ENCODE measurements at regions not wholly inside any gene's neighbourhood (a gene's known extent, or its start where the extent isn't known, plus 50 kb on each side); places are given as distances from the start of the nearest gene placed in this dataset.

DNA sequence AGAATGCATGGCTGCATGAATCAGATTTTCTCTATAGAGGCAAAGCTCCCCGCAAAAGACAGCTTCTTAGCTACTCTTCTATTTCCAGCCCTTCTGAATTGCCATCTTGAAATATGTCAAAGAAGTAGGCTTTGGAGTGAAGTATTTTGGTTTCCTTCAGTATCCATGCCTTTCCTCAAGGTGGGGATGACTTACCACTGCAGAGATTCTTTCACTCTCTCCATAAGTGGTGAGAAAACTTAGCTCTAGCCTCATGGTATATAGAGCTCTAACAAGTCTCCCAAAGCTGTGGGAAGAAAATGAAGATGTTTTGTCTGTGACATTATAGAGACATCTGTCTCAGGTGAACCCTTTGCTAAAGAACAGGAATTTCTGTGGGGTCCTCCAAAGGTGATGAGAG, 89.6 kb upstream of the ITGB1 start:
- Histone ChIP-seq H3K27ac (no peak overlapping the region), H3K4me3 (no peak overlapping the region), H3K36me3 (no peaks in the 10 kb centered on the region), H3K9me3 (peaks cover 0 to 3% (median 0%) of the 10 kb centered on the region in 11 donors), H3K27me3 (no peaks in the 10 kb centered on the region), H3K4me1 (no peaks in the 10 kb centered on the region)
- ATAC-seq (no peak), DNase-seq (no peak)
- WGBS, 2 donors: 96 to 97% methylated on average over 1 of the region's 1 CpG
- TF ChIP-seq, protein P1, sequence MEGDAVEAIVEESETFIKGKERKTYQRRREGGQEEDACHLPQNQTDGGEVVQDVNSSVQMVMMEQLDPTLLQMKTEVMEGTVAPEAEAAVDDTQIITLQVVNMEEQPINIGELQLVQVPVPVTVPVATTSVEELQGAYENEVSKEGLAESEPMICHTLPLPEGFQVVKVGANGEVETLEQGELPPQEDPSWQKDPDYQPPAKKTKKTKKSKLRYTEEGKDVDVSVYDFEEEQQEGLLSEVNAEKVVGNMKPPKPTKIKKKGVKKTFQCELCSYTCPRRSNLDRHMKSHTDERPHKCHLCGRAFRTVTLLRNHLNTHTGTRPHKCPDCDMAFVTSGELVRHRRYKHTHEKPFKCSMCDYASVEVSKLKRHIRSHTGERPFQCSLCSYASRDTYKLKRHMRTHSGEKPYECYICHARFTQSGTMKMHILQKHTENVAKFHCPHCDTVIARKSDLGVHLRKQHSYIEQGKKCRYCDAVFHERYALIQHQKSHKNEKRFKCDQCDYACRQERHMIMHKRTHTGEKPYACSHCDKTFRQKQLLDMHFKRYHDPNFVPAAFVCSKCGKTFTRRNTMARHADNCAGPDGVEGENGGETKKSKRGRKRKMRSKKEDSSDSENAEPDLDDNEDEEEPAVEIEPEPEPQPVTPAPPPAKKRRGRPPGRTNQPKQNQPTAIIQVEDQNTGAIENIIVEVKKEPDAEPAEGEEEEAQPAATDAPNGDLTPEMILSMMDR (IDR thresholded peaks at IDR 0.05): no peak
- intact Hi-C loops (cut with DNase I): no loop called here

DNA sequence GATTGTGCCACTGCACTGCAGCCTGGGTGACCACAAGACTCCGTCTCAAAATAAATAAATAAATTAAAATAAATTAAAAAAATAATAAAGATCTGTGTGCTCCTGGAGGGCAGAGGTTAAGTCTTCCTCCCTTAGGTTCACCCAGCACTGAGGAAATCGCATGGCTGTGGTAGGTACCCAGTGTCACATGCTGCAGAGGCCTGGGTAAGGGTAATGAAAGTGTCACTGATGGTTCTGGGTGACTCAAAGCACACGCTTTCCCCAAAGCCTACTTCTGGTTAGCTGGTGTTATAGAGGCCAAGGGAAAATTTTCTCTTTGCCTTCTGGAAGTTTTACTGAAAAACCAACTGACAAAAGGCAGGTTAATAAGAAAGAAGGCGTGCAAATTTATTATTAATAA, 88.8 kb upstream of the ITGB1 start:
- DNase-seq (no peak), ATAC-seq (no peak)
- Histone ChIP-seq H3K27ac (no peak overlapping the region), H3K36me3 (no peaks in the 10 kb centered on the region), H3K27me3 (no peaks in the 10 kb centered on the region), H3K4me3 (no peak overlapping the region), H3K9me3 (peaks cover 0 to 3% (median 0%) of the 10 kb centered on the region in 11 donors), H3K4me1 (no peaks in the 10 kb centered on the region)
- intact Hi-C loops (cut with DNase I): no loop called here
- 95 to 97% methylated on average over 4 of the region's 4 CpGs for WGBS, 2 donors
- TF ChIP-seq, protein P1 (IDR thresholded peaks at IDR 0.05): no peak

DNA sequence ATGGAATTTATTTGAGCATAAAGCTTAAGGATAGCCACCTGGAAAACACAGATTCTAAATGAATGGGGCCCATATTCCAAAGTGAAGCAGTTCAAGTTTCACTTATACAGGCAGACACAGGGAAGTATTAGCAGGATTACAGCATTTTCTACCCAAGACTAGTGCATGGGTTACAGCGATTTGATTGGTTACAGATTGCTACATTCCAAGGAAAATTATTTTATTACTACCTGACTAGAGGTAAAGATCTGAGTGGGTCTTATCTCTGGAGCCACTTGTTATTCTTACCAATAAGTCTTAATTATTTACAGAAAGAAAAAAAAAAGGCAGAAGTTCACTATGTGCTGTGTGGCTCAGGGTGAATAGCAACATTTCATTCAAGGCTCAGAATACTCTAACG, 87.4 kb upstream of the ITGB1 start:
- 95 to 98% methylated on average over 2 of the region's 2 CpGs for WGBS, 2 donors
- TF ChIP-seq, protein P1 (IDR thresholded peaks at IDR 0.05): no peak
- ATAC-seq (no peak), DNase-seq (no peak)
- intact Hi-C loops (cut with DNase I): no loop called here
- no peaks in the 10 kb centered on the region for H3K36me3 ChIP-seq
- no peaks in the 10 kb centered on the region for H3K27me3 ChIP-seq
- H3K4me1 ChIP-seq: no peaks in the 10 kb centered on the region
- no peak overlapping the region for H3K27ac ChIP-seq
- H3K4me3 ChIP-seq: no peak overlapping the region
- H3K9me3 ChIP-seq: peaks cover 0 to 3% (median 0%) of the 10 kb centered on the region in 11 donors

DNA sequence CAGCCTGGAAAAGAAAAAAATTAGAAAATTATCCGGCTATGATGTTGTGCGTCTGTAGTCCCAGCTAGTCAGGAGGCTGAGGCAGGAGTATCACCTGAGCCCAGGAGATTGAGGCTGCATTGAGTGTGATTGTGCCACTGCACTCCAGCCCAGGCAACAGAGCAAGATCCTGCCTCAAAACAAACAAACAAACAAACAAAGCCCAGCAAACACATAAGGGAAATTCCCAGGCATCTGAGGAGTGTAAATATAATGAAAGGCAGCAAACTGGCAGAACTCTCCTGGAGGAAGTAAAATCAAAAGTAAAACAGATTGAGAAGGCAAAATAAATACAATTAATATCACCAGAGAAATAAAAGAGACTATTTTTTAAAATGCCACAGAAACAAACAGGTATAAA, 84.5 kb upstream of the ITGB1 start:
- no peaks in the 10 kb centered on the region for H3K9me3 ChIP-seq
- H3K36me3 ChIP-seq: no peaks in the 10 kb centered on the region
- ATAC-seq (no peak), DNase-seq (no peak)
- H3K4me3 ChIP-seq: no peak overlapping the region
- WGBS, 2 donors: 89 to 95% methylated on average over 2 of the region's 2 CpGs
- no peak overlapping the region for H3K27ac ChIP-seq
- H3K27me3 ChIP-seq: no peaks in the 10 kb centered on the region
- intact Hi-C loops (cut with DNase I): no loop called here
- TF ChIP-seq, protein P1 (IDR thresholded peaks at IDR 0.05): no peak
- no peaks in the 10 kb centered on the region for H3K4me1 ChIP-seq

All from heart right ventricle (tissue), 16 donors.